HuH-7 (cell line): ENCODE measurements at regions not wholly inside any gene's neighbourhood (a gene's known extent, or its start where the extent isn't known, plus 50 kb on each side); places are given as distances from the start of the nearest gene placed in this dataset.
A peak's percentile ranks its signal among the peaks of the same experiment; 100 is the strongest.

ENCODE experiments used
- DNase-seq: peaks from one replicate; pipeline ENCODE4 v3.0.0; 2011; ENCODE audit warnings: low spot score

GRCh38 chr10:3516234-3516922, 268.6 kb downstream of the KLF6 start:
- peak; percentile 61 for DNase-seq

- DNase-seq = no peak
Observed at GRCh38 chr10:3514691-3515090, 270.3 kb downstream of the KLF6 start.

- DNase-seq = no peak
Observed at GRCh38 chr10:3512263-3512662, 272.7 kb downstream of the KLF6 start.

GRCh38 chr10:3511483-3511882, 273.5 kb downstream of the KLF6 start:
- no peak for DNase-seq

GRCh38 chr10:3510741-3511140, 274.3 kb downstream of the KLF6 start:
- no peak for DNase-seq

GRCh38 chr10:3509355-3509754, 275.7 kb downstream of the KLF6 start:
- no peak for DNase-seq

- no peak for DNase-seq
Observed at GRCh38 chr10:3503299-3503698, 281.7 kb downstream of the KLF6 start.

- DNase-seq = no peak
Observed at GRCh38 chr10:3502673-3503072, 282.3 kb downstream of the KLF6 start.

GRCh38 chr10:3500408-3500856, 284.6 kb downstream of the KLF6 start:
- no peak for DNase-seq

- DNase-seq = no peak
Observed at GRCh38 chr10:3499120-3499519, 285.9 kb downstream of the KLF6 start.

- no peak for DNase-seq
Observed at GRCh38 chr10:3497581-3497980, 287.4 kb downstream of the KLF6 start.

- no peak for DNase-seq
Observed at GRCh38 chr10:3496138-3496537, 288.9 kb downstream of the KLF6 start.

GRCh38 chr10:3495281-3495680, 289.7 kb downstream of the KLF6 start:
- DNase-seq = no peak

GRCh38 chr10:3494838-3495230, 290.2 kb downstream of the KLF6 start:
- DNase-seq = no peak

- DNase-seq = no peak
Observed at GRCh38 chr10:3494131-3494837, 290.7 kb downstream of the KLF6 start.

- no peak for DNase-seq
Observed at GRCh38 chr10:3493621-3494020, 291.4 kb downstream of the KLF6 start.

GRCh38 chr10:3491571-3491970, 293.4 kb downstream of the KLF6 start:
- DNase-seq = no peak

GRCh38 chr10:3487228-3487627, 297.8 kb downstream of the KLF6 start:
- no peak for DNase-seq

- DNase-seq = peak; percentile 57
Observed at GRCh38 chr10:3486346-3487065, 298.5 kb downstream of the KLF6 start.

GRCh38 chr10:3485057-3485686, 299.8 kb downstream of the KLF6 start:
- no peak for DNase-seq

- DNase-seq = no peak
Observed at GRCh38 chr10:3484306-3485056, 300.5 kb downstream of the KLF6 start.
